Activated T-cell treated with anti-CD3 and anti-CD28 coated beads, Interleukin-2, amount 50 U/mL, for 72 hours (primary cell): ENCODE measurements at regions not wholly inside any gene's neighbourhood (a gene's known extent, or its start where the extent isn't known, plus 50 kb on each side); places are given as distances from the start of the nearest gene placed in this dataset.
"Not testable (repeated sequence)": the region's sequence is repeated elsewhere in the genome, so short reads cannot be mapped to it uniquely, and the experiment has no call there.

Source experiments
- ATAC-seq, 2 donors: fragments of 150-1000 bp; cut with Tn5 transposase; replicated peaks in 1 of 2; 2 replicates each; pipeline ENCODE4 v1.10.0; 2021; ENCODE audit warnings: moderate library complexity in 2 of 2, mild to moderate bottlenecking in 1 of 2
- DNase-seq, 2 donors: peaks; one replicate each; pipeline ENCODE4 v3.0.0; 2021 to 2022; ENCODE audit warnings: mixed read lengths in 1 of 2
- H3K27ac Mint-ChIP-seq: one replicate; pipeline ENCODE4 v1.8.0; 2022; ENCODE audit warnings: mild to moderate bottlenecking, moderate library complexity, mixed read lengths
- H3K27me3 Mint-ChIP-seq: one replicate; pipeline ENCODE4 v1.8.0; 2022; ENCODE audit warnings: low read depth, mixed read lengths
- H3K36me3 Mint-ChIP-seq, 2 donors: one replicate each; pipeline ENCODE4 v1.8.0; 2022; ENCODE audit warnings: mixed read lengths in 2 of 2, mild to moderate bottlenecking in 1 of 2; ENCODE audit not compliant: insufficient read depth in 2 of 2
- H3K4me1 Mint-ChIP-seq: one replicate; pipeline ENCODE4 v1.8.0; 2022; ENCODE audit warnings: low read depth, mixed read lengths
- H3K4me3 Mint-ChIP-seq, 2 donors: one replicate each; pipeline ENCODE4 v1.8.0; 2022; ENCODE audit warnings: mild to moderate bottlenecking in 2 of 2, mixed read lengths in 2 of 2, moderate library complexity in 2 of 2
- H3K9me3 Mint-ChIP-seq, 2 donors: one replicate each; pipeline ENCODE4 v1.8.0; 2022; ENCODE audit warnings: mixed read lengths in 2 of 2

GRCh38 chr13:50762969-50763567 is 80.4 kb downstream of the DLEU7 start:
- no peak for ATAC-seq
- H3K4me3 Mint-ChIP-seq, result no peak overlapping the region
- no peak overlapping the region for H3K27ac Mint-ChIP-seq

GRCh38 chr13:50766013-50766412 is 77.5 kb downstream of the DLEU7 start:
- Mint-ChIP-seq H3K4me3 (no peak overlapping the region), H3K27ac (no peak overlapping the region), H3K9me3 (no peaks in the 10 kb centered on the region), H3K27me3 (peaks cover under 1% of the 10 kb centered on the region), H3K36me3 (no peaks in the 10 kb centered on the region), H3K4me1 (peaks cover 4% of the 10 kb centered on the region)
- no peak for ATAC-seq
- no peak for DNase-seq

More at GRCh38 chr13:50762969-50763567, 80.4 kb downstream of the DLEU7 start:
- H3K4me1 Mint-ChIP-seq, result peaks cover 7% of the 10 kb centered on the region
- no peak for DNase-seq
- no peaks in the 10 kb centered on the region for H3K27me3 Mint-ChIP-seq
- no peaks in the 10 kb centered on the region for H3K36me3 Mint-ChIP-seq
- no peaks in the 10 kb centered on the region for H3K9me3 Mint-ChIP-seq

- Mint-ChIP-seq H3K4me1 (no peaks in the 10 kb centered on the region), H3K9me3 (no peaks in the 10 kb centered on the region), H3K4me3 (no peak overlapping the region), H3K27ac (no peak overlapping the region), H3K27me3 (peaks cover 7% of the 10 kb centered on the region), H3K36me3 (no peaks in the 10 kb centered on the region)
- ATAC-seq, result no peak
- no peak for DNase-seq
Measured at GRCh38 chr13:50766695-50767094, 76.8 kb downstream of the DLEU7 start.

- not testable (repeated sequence) for H3K4me3 Mint-ChIP-seq, ATAC-seq, H3K36me3 Mint-ChIP-seq, H3K4me1 Mint-ChIP-seq, DNase-seq, H3K27ac Mint-ChIP-seq
- peaks cover 14% of the 10 kb centered on the region for H3K27me3 Mint-ChIP-seq
- peaks cover 0 to 12% of the 10 kb centered on the region in 2 donors for H3K9me3 Mint-ChIP-seq
Measured at GRCh38 chr13:50772881-50773280, 70.6 kb downstream of the DLEU7 start.
